ENCODE measurements at regions not wholly inside any gene's neighbourhood (a gene's known extent, or its start where the extent isn't known, plus 50 kb on each side); places are given as distances from the start of the nearest gene placed in this dataset.

DNA sequence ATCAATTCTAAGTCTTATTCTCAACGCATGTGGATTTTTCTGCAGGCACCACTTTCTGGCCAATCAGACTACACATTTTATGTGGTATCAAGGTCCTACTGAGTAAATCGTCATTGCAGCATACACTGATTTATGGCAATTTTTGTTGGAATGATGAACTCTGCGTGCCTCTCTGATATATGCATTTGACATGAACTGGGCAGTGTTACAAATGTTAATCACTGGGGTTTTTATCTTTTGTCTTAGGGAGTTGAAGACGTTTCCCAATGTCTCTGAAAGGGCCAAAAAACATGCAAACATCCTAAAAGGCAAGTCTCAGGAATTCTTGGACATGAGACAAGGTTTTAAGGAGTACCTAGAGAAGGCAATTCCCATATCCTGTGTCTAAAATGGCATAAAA, 809.5 kb upstream of the CELF2 start:
- TF ChIP-seq MYC (IDR thresholded peaks at IDR 0.05; ENCODE audit: low read depth, low read length) (no peak), POLR2A (IDR thresholded peaks at IDR 0.05; ENCODE audit: low read depth, low read length) (no peak), JUN (IDR thresholded peaks at IDR 0.05; ENCODE audit: borderline replicate concordance, insufficient read depth, insufficient read length, low read depth) (no peak), FOS (IDR thresholded peaks at IDR 0.05; ENCODE audit: borderline replicate concordance, insufficient read depth, low read length) (no peak), POLR2AphosphoS5 (IDR thresholded peaks at IDR 0.05; ENCODE audit: insufficient read depth, low read depth, low read length) (no peak), EZH2 (IDR thresholded peaks at IDR 0.05; ENCODE audit: borderline replicate concordance, low read depth, low read length, severe bottlenecking) (no peak)
- TF ChIP-seq, protein P1, sequence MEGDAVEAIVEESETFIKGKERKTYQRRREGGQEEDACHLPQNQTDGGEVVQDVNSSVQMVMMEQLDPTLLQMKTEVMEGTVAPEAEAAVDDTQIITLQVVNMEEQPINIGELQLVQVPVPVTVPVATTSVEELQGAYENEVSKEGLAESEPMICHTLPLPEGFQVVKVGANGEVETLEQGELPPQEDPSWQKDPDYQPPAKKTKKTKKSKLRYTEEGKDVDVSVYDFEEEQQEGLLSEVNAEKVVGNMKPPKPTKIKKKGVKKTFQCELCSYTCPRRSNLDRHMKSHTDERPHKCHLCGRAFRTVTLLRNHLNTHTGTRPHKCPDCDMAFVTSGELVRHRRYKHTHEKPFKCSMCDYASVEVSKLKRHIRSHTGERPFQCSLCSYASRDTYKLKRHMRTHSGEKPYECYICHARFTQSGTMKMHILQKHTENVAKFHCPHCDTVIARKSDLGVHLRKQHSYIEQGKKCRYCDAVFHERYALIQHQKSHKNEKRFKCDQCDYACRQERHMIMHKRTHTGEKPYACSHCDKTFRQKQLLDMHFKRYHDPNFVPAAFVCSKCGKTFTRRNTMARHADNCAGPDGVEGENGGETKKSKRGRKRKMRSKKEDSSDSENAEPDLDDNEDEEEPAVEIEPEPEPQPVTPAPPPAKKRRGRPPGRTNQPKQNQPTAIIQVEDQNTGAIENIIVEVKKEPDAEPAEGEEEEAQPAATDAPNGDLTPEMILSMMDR (IDR thresholded peaks at IDR 0.05; ENCODE audit: extremely low read depth in 1 of 2, insufficient read depth in 1 of 2, low read depth in 1 of 2, low read length in 2 of 2): no peak
- TF ChIP-seq, protein P2, sequence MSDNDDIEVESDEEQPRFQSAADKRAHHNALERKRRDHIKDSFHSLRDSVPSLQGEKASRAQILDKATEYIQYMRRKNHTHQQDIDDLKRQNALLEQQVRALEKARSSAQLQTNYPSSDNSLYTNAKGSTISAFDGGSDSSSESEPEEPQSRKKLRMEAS (IDR thresholded peaks at IDR 0.05; ENCODE audit: insufficient read depth, insufficient read length): no peak

Data from endothelial cell of umbilical vein (primary cell).